ENCODE measurements at regions not wholly inside any gene's neighbourhood (a gene's known extent, or its start where the extent isn't known, plus 50 kb on each side); places are given as distances from the start of the nearest gene placed in this dataset.

GRCh38 chr10:120746001-120746777, 105.0 kb upstream of the WDR11 start:
- DNase-seq (ENCODE audit: low read depth): no peak
- H3K4me3 ChIP-seq (ENCODE audit: low read length): no peak overlapping the region
- TF ChIP-seq, protein P1, sequence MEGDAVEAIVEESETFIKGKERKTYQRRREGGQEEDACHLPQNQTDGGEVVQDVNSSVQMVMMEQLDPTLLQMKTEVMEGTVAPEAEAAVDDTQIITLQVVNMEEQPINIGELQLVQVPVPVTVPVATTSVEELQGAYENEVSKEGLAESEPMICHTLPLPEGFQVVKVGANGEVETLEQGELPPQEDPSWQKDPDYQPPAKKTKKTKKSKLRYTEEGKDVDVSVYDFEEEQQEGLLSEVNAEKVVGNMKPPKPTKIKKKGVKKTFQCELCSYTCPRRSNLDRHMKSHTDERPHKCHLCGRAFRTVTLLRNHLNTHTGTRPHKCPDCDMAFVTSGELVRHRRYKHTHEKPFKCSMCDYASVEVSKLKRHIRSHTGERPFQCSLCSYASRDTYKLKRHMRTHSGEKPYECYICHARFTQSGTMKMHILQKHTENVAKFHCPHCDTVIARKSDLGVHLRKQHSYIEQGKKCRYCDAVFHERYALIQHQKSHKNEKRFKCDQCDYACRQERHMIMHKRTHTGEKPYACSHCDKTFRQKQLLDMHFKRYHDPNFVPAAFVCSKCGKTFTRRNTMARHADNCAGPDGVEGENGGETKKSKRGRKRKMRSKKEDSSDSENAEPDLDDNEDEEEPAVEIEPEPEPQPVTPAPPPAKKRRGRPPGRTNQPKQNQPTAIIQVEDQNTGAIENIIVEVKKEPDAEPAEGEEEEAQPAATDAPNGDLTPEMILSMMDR (IDR thresholded peaks at IDR 0.05; ENCODE audit: insufficient read depth, low read depth, low read length, missing control alignments): no peak

DNA sequence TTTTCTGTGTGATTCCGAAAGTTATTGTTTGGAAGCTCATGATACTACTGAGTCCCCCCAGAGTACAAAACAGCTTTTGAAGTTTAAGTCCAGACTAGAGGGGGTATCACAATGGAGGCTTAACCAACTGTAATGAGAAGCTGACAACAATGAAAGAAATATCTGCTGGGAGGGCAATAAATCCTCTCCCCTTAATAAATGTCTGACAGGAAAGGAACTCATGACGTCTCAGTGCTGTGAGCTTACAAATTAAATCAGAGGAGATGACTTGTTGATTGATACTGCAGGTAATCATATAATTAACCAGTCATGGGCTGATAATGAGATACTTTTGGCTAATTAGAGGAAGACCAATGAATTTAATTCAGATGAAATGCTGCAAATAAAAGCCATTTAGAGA, 102.6 kb upstream of the WDR11 start:
- no peak overlapping the region for H3K4me3 ChIP-seq (ENCODE audit: low read length)
- DNase-seq (ENCODE audit: low read depth): no peak
- TF ChIP-seq, protein P1 (IDR thresholded peaks at IDR 0.05; ENCODE audit: insufficient read depth, low read depth, low read length, missing control alignments): no peak

GRCh38 chr10:120749072-120749471, 102.1 kb upstream of the WDR11 start:
- no peak for DNase-seq (ENCODE audit: low read depth)
- H3K4me3 ChIP-seq (ENCODE audit: low read length): no peak overlapping the region
- TF ChIP-seq, protein P1 (IDR thresholded peaks at IDR 0.05; ENCODE audit: insufficient read depth, low read depth, low read length, missing control alignments): no peak

- H3K4me3 ChIP-seq (ENCODE audit: low read length): no peak overlapping the region
- no peak for DNase-seq (ENCODE audit: low read depth)
- TF ChIP-seq, protein P1 (IDR thresholded peaks at IDR 0.05; ENCODE audit: insufficient read depth, low read depth, low read length, missing control alignments): no peak
These were observed 101.2 kb upstream of the WDR11 start for GRCh38 chr10:120749856-120750566.

DNA sequence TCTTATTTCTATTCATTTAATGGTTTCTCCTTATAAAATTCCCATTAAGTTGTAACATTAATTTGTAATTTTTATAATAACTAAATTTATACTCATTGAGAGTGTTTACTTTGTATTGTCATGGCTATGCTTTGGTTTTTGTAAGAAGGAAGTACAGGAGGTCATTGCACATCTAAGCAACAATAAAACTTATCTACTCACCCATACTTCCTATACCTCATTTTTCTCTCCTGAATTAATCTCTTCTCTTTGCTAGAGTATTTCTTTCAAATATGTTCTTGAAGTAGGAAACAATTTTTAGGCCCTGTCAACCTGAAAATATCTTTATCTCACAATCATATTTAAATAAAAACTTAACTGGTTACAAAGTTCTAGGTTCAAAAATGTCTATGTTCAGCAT, 95.4 kb upstream of the WDR11 start:
- DNase-seq (ENCODE audit: low read depth): no peak
- TF ChIP-seq, protein P1 (IDR thresholded peaks at IDR 0.05; ENCODE audit: insufficient read depth, low read depth, low read length, missing control alignments): no peak
- no peak overlapping the region for H3K4me3 ChIP-seq (ENCODE audit: low read length)

- no peak overlapping the region for H3K4me3 ChIP-seq (ENCODE audit: low read length)
- TF ChIP-seq, protein P1 (IDR thresholded peaks at IDR 0.05; ENCODE audit: insufficient read depth, low read depth, low read length, missing control alignments): no peak
- no peak for DNase-seq (ENCODE audit: low read depth)
These were observed 90.9 kb upstream of the WDR11 start for GRCh38 chr10:120760253-120760652.

All from epithelial cell of esophagus (primary cell).